GM19455 (cell line): ENCODE measurements at regions not wholly inside any gene's neighbourhood (a gene's known extent, or its start where the extent isn't known, plus 50 kb on each side); places are given as distances from the start of the nearest gene placed in this dataset.

Experiments used
- ATAC-seq: cut with Tn5 transposase; IDR thresholded peaks from one replicate; pipeline ENCODE4 v1.9.1; 2021; ENCODE audit not compliant: unreplicated experiment

GRCh38 chr1:5640845-5641244, 351.4 kb downstream of the NPHP4 start:
- no peak for ATAC-seq

- ATAC-seq = no peak
Measured at GRCh38 chr1:5639106-5639722, 353.0 kb downstream of the NPHP4 start.

DNA sequence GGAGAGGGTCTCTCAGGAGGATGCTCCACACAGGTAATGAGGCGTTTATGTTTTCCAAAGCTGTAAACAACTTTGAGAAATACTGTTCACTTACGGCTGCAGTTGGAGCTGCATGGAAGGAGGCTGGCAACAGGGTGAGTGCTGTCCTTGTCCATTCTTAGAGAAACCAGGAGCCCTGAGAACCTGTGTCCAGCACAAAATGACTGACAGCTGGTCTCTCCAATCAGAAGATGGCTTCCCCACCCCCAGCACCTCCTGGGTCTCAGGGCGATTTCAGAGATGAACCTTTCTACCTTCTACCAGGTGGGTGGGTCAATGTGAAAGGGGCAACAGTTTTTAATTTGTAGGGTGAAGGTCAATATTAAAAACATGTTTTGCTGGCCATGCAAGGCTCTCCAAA, 353.6 kb downstream of the NPHP4 start:
- no peak for ATAC-seq

DNA sequence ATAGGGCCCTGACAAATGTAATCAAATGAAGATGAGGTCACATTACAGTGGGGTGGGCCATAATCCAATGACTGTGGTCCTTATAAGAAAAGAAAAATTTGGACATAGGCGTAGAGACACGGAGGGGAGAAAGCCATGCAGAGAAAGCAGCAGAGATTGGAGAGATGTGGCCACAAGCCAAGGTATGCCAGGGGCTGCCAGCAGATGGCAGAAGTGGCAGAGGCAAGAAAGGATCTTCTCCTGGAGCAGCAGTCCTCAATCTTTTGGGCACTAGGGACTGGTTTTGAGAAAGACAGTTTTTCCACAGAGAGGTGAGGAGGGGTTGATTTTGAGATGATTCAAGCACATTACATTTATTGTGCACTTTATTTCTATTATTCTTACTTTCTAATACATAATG, 355.1 kb downstream of the NPHP4 start:
- no peak for ATAC-seq

DNA sequence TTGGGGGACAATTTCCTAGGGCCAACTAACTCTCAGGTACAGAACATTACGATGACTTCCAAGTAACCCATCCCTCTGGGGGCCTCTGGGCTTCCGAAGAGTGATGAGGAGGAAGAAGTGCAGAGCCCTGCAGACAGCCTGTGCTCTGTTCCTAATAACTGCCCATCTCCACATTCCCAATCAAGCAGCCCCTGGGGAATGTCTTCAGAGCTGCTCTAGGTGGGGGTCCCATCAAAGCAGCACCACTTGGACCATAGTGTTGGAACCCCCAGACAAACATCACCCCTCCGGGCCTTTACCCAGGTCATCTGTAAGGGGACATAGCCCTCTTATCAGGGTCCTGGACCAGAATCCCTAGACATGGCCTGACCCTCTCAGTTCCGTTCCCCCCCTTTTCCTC, 357.3 kb downstream of the NPHP4 start:
- ATAC-seq = no peak

DNA sequence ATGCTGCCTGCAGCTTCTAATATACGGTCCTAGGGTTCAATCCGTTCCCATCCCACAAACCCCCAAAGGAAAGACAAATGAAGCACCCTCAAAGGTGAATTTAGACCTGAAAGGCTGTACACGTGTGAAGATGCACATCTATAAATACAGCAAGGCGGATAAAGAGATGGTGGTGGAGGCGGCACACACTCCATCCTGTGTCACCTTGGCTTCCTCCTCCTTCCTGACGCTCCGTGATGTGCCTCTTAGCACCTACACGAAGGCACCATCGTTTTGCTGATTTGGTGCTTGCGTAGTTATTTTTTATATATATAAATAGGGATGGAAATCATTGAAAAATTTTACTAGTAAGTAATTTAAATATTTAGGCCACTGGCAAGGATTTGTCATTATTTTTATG, 359.4 kb downstream of the NPHP4 start:
- ATAC-seq = no peak

GRCh38 chr1:5632224-5632623, 360.0 kb downstream of the NPHP4 start:
- ATAC-seq = no peak

DNA sequence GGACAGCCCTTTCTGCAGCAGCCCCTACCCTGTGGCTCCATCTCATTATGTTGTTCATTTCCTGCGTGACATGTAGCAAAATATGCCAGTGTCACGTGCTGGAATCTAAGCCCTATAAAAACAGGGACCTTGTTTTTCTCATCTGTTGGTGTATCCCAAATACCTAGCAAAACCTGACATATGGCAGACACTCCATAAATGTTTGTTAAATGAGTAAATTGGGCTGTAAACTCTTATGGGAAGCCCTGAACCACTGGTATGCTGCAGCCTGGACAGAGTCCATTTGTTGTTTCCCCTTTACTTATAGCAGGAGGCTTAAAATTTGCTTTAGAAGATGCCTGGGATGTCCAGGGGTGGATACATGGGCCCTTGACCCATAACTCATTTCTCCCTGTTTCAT, 363.8 kb downstream of the NPHP4 start:
- ATAC-seq = no peak

GRCh38 chr1:5623399-5623798, 368.8 kb downstream of the NPHP4 start:
- no peak for ATAC-seq

DNA sequence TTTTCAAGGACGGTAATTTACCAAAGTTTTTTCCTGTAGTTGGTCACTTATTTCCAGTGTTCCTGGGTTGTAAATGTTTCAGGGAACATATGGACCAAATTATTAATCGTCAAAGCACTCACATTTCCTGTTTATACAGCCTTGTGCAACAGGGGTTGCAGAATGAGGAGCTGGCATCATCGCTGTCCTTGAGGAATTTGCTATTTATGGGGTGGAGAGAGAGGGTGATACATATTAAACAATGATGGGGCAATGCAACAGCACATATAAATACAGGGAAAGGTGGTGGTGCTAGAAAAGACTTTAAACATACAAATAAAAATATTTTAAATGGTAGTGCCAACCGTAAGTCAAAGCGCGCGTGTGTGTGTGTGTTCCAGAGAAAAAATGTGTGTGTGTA, 369.8 kb downstream of the NPHP4 start:
- ATAC-seq = no peak

GRCh38 chr1:5621692-5622091, 370.5 kb downstream of the NPHP4 start:
- ATAC-seq = no peak

DNA sequence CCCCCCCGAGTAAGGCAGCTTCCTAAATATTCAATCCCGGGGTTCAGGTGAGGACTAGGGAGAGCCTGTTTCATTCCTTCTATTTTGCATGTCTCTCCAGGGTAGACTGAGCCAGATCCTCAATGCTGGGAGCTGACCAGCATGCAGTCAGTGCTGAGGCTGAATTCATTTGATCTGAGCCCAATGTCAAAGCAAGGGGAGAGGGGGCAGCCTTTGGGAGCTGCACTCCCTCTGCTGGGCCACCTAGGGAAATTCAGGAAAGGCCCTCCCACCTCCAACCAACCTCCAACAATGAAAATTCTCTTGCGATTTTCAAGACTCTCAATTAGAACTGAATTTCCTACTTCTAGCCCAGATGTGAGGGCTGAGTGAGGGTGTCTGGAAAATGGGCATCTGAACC, 371.2 kb downstream of the NPHP4 start:
- ATAC-seq = no peak

DNA sequence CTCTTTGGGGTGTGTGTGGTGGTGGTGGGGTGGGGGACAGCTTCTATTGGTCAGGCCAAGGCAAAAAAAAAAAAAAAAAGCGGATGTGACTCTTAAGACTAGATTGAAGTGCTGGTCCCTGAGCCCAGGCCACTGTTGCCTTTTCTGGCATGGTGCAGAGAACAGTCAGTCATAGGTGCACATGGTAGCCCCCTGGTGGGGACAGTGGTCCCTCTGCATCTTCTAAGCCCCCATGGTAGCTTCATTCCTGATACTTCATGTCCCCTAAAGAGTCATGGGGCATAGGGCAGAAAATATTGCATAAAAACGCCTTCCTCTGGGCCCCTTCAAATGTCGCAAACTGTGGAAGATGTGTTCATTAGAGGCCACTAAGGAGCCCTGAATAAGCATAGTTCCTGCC, 371.8 kb downstream of the NPHP4 start:
- ATAC-seq = no peak

DNA sequence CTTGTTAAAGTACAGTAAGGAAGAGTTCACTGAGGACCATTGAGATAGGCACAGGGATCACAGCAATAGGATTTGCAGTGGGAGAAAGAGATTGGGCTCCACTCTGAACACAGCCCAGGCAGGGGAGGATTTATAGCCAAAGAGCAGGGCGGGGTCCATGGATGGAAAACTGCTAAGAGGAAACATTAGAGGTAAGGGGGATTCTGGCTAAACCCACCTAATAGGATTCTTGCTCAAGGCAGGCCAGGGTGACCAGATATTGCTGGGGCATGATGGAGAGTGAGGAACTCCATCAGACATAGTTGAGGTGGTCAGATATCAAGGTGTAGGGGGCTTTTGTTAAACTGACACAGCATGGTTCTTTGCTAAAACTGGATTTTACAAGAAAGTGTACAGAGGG, 372.8 kb downstream of the NPHP4 start:
- ATAC-seq = no peak

GRCh38 chr1:5617546-5617945, 374.7 kb downstream of the NPHP4 start:
- no peak for ATAC-seq

GRCh38 chr1:5617179-5617520, 375.1 kb downstream of the NPHP4 start:
- ATAC-seq = no peak

GRCh38 chr1:5616366-5617178, 375.7 kb downstream of the NPHP4 start:
- no peak for ATAC-seq

DNA sequence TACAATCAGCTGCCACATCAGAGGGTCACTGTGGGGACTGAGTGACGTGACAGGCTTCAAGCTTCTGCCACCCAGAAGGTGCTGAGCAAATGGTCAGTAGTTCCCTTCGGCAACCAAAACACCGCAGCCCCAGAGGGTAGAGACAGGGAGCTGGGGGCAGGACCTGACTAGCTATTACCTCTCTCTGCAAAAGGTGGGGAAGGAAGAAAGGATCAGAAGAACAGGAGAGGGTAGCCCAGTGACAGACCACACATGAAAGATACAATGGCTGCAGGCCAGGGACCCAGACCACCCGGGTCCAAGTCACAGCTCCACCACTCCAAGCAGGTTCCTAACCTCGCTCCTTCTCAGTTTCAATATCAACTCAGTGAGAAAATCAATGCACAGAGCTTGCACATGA, 377.1 kb downstream of the NPHP4 start:
- no peak for ATAC-seq

DNA sequence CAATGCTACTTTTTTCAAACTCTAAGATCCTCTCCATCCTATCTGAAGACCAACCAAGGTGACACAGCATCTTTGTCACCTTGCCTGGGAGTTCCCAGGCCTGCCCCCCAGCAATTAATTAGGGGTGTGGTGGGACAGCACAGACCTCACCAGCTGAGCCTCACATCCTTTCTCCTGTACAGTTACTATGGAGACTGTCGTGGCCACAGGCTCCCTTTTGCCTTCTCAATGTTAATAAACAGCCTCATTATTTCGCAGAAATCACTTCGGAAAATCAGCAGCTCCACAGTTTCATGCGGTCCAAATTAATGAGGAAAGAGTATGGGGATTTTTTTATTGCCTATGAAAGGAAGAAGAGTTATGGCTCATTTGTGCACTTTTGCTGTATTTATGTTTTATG, 378.3 kb downstream of the NPHP4 start:
- ATAC-seq = no peak

DNA sequence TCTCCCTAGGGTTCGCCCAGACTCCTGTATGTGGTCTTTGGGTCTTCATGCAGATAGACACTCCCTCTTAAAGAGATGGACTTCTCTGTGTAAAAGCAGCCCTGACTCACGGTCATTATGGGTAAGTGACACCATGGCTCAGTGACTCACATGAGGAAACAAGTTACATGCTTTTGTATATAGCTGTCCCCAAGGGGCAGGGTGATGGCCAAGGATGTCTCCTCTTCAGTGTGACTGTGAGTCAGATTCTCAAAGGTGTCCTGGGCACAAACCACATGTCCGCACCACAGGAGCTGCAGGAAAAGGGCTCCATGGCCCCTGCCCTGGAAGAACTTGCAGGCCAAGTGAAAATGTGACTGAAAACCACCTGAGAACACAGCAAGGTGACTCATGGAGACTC, 380.4 kb downstream of the NPHP4 start:
- no peak for ATAC-seq

DNA sequence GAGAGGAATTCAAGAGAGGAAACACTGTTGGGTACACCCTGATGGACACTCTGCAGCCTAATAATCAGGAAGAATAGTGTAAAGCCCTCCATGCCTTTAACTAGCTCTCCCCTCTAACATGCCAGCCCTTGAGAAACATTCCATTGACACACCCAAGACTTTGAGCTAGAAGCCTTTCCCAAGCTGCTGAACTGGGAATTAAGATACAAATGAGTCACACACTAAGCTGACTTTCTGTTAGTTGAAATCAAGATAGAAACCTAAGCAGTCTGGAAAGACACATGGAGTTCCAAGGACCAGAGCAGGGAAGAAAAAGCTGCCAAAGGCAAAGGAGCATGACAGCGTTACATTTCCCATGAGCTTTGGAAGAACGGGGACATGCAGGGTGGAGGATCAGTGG, 380.8 kb downstream of the NPHP4 start:
- ATAC-seq = no peak

GRCh38 chr1:5610432-5610831, 381.8 kb downstream of the NPHP4 start:
- ATAC-seq = no peak
